Natural killer cell (primary cell): ENCODE measurements at regions not wholly inside any gene's neighbourhood (a gene's known extent, or its start where the extent isn't known, plus 50 kb on each side); places are given as distances from the start of the nearest gene placed in this dataset.

Experiments
- ATAC-seq, 3 donors: fragments of 150-1000 bp in 2 of 3; fragments of 200-7000 bp in 1 of 3; cut with Tn5 transposase; 1 replicate in 1 of 3; 2 replicates in 2 of 3; pipeline ENCODE4 v1.10.0; 2021; ENCODE audit warnings: mild to moderate bottlenecking in 2 of 3, moderate library complexity in 2 of 3
- DNase-seq, 2 donors: peaks; one replicate each; pipeline versions ENCODE4 v3.0.0 to v3.0.0-alpha.2; 2013 to 2021; ENCODE audit warnings: mixed read lengths in 1 of 2
- H3K27ac ChIP-seq: one replicate; pipeline ENCODE4 v1.5.1; 2013; ENCODE audit warnings: mild to moderate bottlenecking, low read length
- H3K27me3 ChIP-seq: one replicate; pipeline ENCODE4 v1.6.1; 2013; ENCODE audit warnings: low read length; ENCODE audit not compliant: control insufficient read depth, insufficient read depth
- H3K36me3 ChIP-seq: one replicate; pipeline ENCODE4 v1.6.1; 2013; ENCODE audit warnings: low read length; ENCODE audit not compliant: control insufficient read depth, insufficient read depth
- H3K4me1 ChIP-seq: one replicate; pipeline ENCODE4 v1.6.1; 2013; ENCODE audit warnings: low read length; ENCODE audit not compliant: control insufficient read depth, insufficient read depth
- H3K4me3 ChIP-seq: one replicate; pipeline ENCODE4 v1.5.1; 2013; ENCODE audit warnings: low read length
- H3K9me3 ChIP-seq: one replicate; pipeline ENCODE4 v1.6.1; 2013; ENCODE audit warnings: low read length; ENCODE audit not compliant: control insufficient read depth, insufficient read depth
- H3K27ac Mint-ChIP-seq, 2 donors: one replicate each; pipeline ENCODE4 v1.8.0; 2022; ENCODE audit warnings: mild to moderate bottlenecking in 2 of 2, mixed read lengths in 2 of 2, moderate library complexity in 1 of 2
- H3K27me3 Mint-ChIP-seq, 2 donors: one replicate each; pipeline ENCODE4 v1.8.0; 2022; ENCODE audit warnings: low read depth in 2 of 2, mixed read lengths in 2 of 2
- H3K36me3 Mint-ChIP-seq: one replicate; pipeline ENCODE4 v1.8.0; 2022; ENCODE audit warnings: mixed read lengths
- H3K4me1 Mint-ChIP-seq, 2 donors: one replicate each; pipeline ENCODE4 v1.8.0; 2022; ENCODE audit warnings: mixed read lengths in 2 of 2
- H3K4me3 Mint-ChIP-seq: one replicate; pipeline ENCODE4 v1.8.0; 2022; ENCODE audit warnings: mild to moderate bottlenecking, moderate library complexity, mixed read lengths
- H3K9me3 Mint-ChIP-seq, 2 donors: one replicate each; pipeline ENCODE4 v1.8.0; 2022; ENCODE audit warnings: mixed read lengths in 2 of 2
- WGBS: methylation state at CpG from one replicate; pipeline ENCODE4 v1.1.7; 2013; ENCODE audit warnings: missing lambda C conversion rate; ENCODE audit not compliant: insufficient coverage; 5-methylcytosine and 5-hydroxymethylcytosine counted together
- intact Hi-C: fragments of 100-400 bp; cut with micrococcal nuclease; formaldehyde crosslinking; loops from one replicate; pipeline ENCODE4 v1.14.2; 2022
- TF ChIP-seq, protein P1 (sequence below): fragments of 200-600 bp; IDR thresholded peaks from one replicate; pipeline ENCODE4 v1.8.0; 2022; ENCODE audit warnings: antibody characterized with exemption

DNA sequence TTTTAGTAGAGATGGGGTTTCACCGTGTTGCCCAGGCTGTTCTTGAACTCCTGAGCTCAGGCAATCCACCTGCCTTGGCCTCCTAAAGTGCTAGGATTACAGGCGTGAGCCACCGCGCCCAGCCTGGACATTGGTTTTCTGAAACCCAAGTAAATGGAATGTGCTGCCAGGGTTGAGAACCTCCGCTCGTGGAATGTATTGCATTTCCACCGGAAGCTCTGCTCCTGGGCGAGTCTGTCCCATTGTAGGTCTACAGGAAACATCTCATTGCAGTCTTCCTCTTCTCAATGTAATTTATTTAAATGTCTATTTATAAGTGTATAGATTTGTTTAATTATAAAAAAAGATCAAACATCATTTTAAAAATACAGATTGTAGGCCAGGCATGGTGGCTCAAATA, 57.4 kb upstream of the HAPSTR1 start:
- TF ChIP-seq, protein P1, sequence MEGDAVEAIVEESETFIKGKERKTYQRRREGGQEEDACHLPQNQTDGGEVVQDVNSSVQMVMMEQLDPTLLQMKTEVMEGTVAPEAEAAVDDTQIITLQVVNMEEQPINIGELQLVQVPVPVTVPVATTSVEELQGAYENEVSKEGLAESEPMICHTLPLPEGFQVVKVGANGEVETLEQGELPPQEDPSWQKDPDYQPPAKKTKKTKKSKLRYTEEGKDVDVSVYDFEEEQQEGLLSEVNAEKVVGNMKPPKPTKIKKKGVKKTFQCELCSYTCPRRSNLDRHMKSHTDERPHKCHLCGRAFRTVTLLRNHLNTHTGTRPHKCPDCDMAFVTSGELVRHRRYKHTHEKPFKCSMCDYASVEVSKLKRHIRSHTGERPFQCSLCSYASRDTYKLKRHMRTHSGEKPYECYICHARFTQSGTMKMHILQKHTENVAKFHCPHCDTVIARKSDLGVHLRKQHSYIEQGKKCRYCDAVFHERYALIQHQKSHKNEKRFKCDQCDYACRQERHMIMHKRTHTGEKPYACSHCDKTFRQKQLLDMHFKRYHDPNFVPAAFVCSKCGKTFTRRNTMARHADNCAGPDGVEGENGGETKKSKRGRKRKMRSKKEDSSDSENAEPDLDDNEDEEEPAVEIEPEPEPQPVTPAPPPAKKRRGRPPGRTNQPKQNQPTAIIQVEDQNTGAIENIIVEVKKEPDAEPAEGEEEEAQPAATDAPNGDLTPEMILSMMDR = no peak
- DNase-seq (no peak), ATAC-seq (no peak)
- Mint-ChIP-seq H3K27ac (no peak overlapping the region), H3K4me1 (peaks cover 0 to 2% of the 10 kb centered on the region in 2 donors), H3K9me3 (no peaks in the 10 kb centered on the region), H3K4me3 (no peak overlapping the region), H3K27me3 (no peaks in the 10 kb centered on the region), H3K36me3 (no peaks in the 10 kb centered on the region)
- H3K27ac ChIP-seq = no peak overlapping the region
- no peak overlapping the region for H3K4me3 ChIP-seq
- no peaks in the 10 kb centered on the region for H3K9me3 ChIP-seq
- H3K27me3 ChIP-seq = no peaks in the 10 kb centered on the region
- no peaks in the 10 kb centered on the region for H3K4me1 ChIP-seq
- intact Hi-C loops = no loop called here
- no peaks in the 10 kb centered on the region for H3K36me3 ChIP-seq
- 77% methylated on average over 8 of the region's 8 CpGs for WGBS

DNA sequence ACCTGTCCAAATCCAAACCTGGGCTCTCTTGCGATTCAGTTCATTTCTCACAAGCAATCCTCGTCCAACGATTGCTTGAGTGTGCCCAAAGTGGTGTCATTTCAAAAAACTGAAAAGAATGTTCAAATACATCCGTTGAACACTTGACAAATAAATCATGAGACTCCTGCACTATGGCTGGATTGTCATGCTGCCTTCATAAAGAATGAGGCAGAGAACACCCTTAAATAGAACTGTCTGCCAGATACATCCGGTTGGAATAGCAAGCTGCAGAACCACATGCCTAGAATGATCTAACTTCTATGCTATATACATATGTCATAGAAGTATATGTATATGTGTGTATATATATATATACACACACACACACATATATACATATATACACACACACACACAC, 55.4 kb upstream of the HAPSTR1 start:
- no peak for DNase-seq
- Mint-ChIP-seq H3K27me3 (no peaks in the 10 kb centered on the region), H3K4me3 (no peak overlapping the region), H3K36me3 (no peaks in the 10 kb centered on the region), H3K9me3 (no peaks in the 10 kb centered on the region), H3K4me1 (peaks cover 0 to 5% of the 10 kb centered on the region in 2 donors), H3K27ac (no peak overlapping the region)
- no peak for ATAC-seq
- intact Hi-C loops = no loop called here
- TF ChIP-seq, protein P1 = no peak
- whole genome bisulfite sequencing = 89% methylated on average over 4 of the region's 5 CpGs
- Histone ChIP-seq H3K9me3 (no peaks in the 10 kb centered on the region), H3K4me3 (no peak overlapping the region), H3K27me3 (no peaks in the 10 kb centered on the region), H3K36me3 (no peaks in the 10 kb centered on the region), H3K4me1 (no peaks in the 10 kb centered on the region), H3K27ac (no peak overlapping the region)

GRCh38 chr16:9039210-9039609, 52.2 kb upstream of the HAPSTR1 start:
- H3K36me3 ChIP-seq = no peaks in the 10 kb centered on the region
- TF ChIP-seq, protein P1 = no peak
- intact Hi-C loops = no loop called here
- H3K9me3 ChIP-seq = no peaks in the 10 kb centered on the region
- Mint-ChIP-seq H3K4me1 (peaks cover 0 to 5% of the 10 kb centered on the region in 2 donors), H3K9me3 (no peaks in the 10 kb centered on the region), H3K27ac (peak overlapping the region; percentile 12 to 55), H3K36me3 (no peaks in the 10 kb centered on the region), H3K4me3 (peak overlapping the region; percentile 38), H3K27me3 (no peaks in the 10 kb centered on the region)
- 15% methylated on average over 2 of the region's 4 CpGs for WGBS
- no peak overlapping the region for H3K27ac ChIP-seq
- DNase-seq (peak in 1 of 2 donors; percentile 25), ATAC-seq (peak in 1 of 3 donors; percentile 42)
- no peaks in the 10 kb centered on the region for H3K4me1 ChIP-seq
- no peak overlapping the region for H3K4me3 ChIP-seq
- H3K27me3 ChIP-seq = no peaks in the 10 kb centered on the region

GRCh38 chr16:9040800-9041412, 50.5 kb upstream of the HAPSTR1 start:
- no peak for ATAC-seq
- 94% methylated on average over 10 of the region's 12 CpGs for WGBS
- Mint-ChIP-seq H3K4me1 (peaks cover 0 to 5% of the 10 kb centered on the region in 2 donors), H3K4me3 (no peak overlapping the region), H3K36me3 (no peaks in the 10 kb centered on the region), H3K27me3 (no peaks in the 10 kb centered on the region), H3K27ac (no peak overlapping the region), H3K9me3 (no peaks in the 10 kb centered on the region)
- Histone ChIP-seq H3K4me1 (no peaks in the 10 kb centered on the region), H3K4me3 (no peak overlapping the region), H3K27ac (no peak overlapping the region), H3K9me3 (no peaks in the 10 kb centered on the region), H3K36me3 (no peaks in the 10 kb centered on the region), H3K27me3 (no peaks in the 10 kb centered on the region)
- intact Hi-C loops = no loop called here
- TF ChIP-seq, protein P1 = no peak
- no peak for DNase-seq
